OCI-LY1 (cell line): ENCODE measurements at regions not wholly inside any gene's neighbourhood (a gene's known extent, or its start where the extent isn't known, plus 50 kb on each side); places are given as distances from the start of the nearest gene placed in this dataset.

ENCODE experiments used
- H2AFZ ChIP-seq: fragments of 200-600 bp; sonication (generic), shearing (Covaris generic); 2 replicates; pipeline ENCODE4 v1.6.0; 2014; ENCODE audit warnings: antibody characterized with exemption, mild to moderate bottlenecking, low read length
- H3F3A ChIP-seq: fragments of 200-600 bp; sonication (generic), shearing (Covaris generic); 2 replicates; pipeline ENCODE4 v1.6.0; 2014; ENCODE audit warnings: mild to moderate bottlenecking, antibody characterized with exemption, low read length, moderate library complexity; ENCODE audit not compliant: insufficient read depth
- H3K27ac ChIP-seq: fragments of 200-600 bp; sonication (generic); 2 replicates; pipeline ENCODE4 v1.5.1; 2014; ENCODE audit warnings: low read length, mixed run types, mild to moderate bottlenecking, low read depth; ENCODE audit not compliant: poor library complexity, severe bottlenecking
- H3K27me3 ChIP-seq: fragments of 200-600 bp; sonication (generic); 2 replicates; pipeline ENCODE4 v1.6.0; 2014; ENCODE audit warnings: antibody characterized with exemption, mild to moderate bottlenecking, low read length, moderate library complexity; ENCODE audit not compliant: insufficient read depth
- H3K36me3 ChIP-seq: fragments of 200-600 bp; sonication (generic); 2 replicates; pipeline ENCODE4 v1.6.1; 2014; ENCODE audit warnings: mild to moderate bottlenecking, antibody characterized with exemption, low read length, moderate library complexity, mixed read lengths; ENCODE audit not compliant: insufficient read depth
- H3K4me1 ChIP-seq: fragments of 200-600 bp; sonication (generic); 2 replicates; pipeline ENCODE4 v1.5.1; 2014; ENCODE audit warnings: mild to moderate bottlenecking, low read length, moderate library complexity; ENCODE audit not compliant: insufficient read depth, severe bottlenecking
- H3K4me2 ChIP-seq: fragments of 200-600 bp; sonication (generic), shearing (Covaris generic); 2 replicates; pipeline ENCODE4 v1.6.1; 2014; ENCODE audit warnings: low read length
- H3K4me3 ChIP-seq: fragments of 200-600 bp; sonication (generic); 2 replicates; pipeline ENCODE4 v1.5.1; 2014; ENCODE audit warnings: low read length, low read depth, mild to moderate bottlenecking, mixed read lengths; ENCODE audit not compliant: poor library complexity, severe bottlenecking
- H3K79me2 ChIP-seq: fragments of 200-600 bp; shearing (Covaris generic); 2 replicates; pipeline ENCODE4 v1.6.1; 2016; ENCODE audit warnings: mixed run types, low read length, mixed read lengths; ENCODE audit not compliant: insufficient read depth
- H3K9ac ChIP-seq: fragments of 200-600 bp; sonication (generic), shearing (Covaris generic); 2 replicates; pipeline ENCODE4 v1.6.1; 2014; ENCODE audit warnings: mild to moderate bottlenecking, low read length, mixed read lengths
- H3K9me2 ChIP-seq: fragments of 200-600 bp; sonication (generic), shearing (Covaris generic); 2 replicates; pipeline ENCODE4 v1.6.1; 2014; ENCODE audit warnings: low read depth, mild to moderate bottlenecking, low read length, mixed read lengths
- H3K9me3 ChIP-seq: fragments of 200-600 bp; shearing (Covaris generic); 2 replicates; pipeline ENCODE4 v1.6.1; 2014; ENCODE audit warnings: low read length, mixed read lengths
- H4K20me1 ChIP-seq: fragments of 200-600 bp; sonication (generic), shearing (Covaris generic); 2 replicates; pipeline ENCODE4 v1.6.0; 2016; ENCODE audit warnings: mild to moderate bottlenecking, low read length; ENCODE audit not compliant: insufficient read depth
- EZH2 ChIP-seq: fragments of 200-600 bp; sonication (generic), shearing (Covaris generic); IDR thresholded peaks from 2 replicates; pipeline ENCODE4 v1.8.0; 2017; ENCODE audit warnings: borderline replicate concordance, mixed run types, mild to moderate bottlenecking, antibody characterized with exemption, low read length, moderate library complexity, mixed read lengths
- TF ChIP-seq, protein P1 (sequence below): fragments of 200-600 bp; sonication (generic), shearing (Covaris generic); IDR thresholded peaks from 2 replicates; pipeline ENCODE4 v1.5.1; 2017; ENCODE audit warnings: mild to moderate bottlenecking, antibody characterized with exemption, low read length, moderate library complexity, mixed read lengths

DNA sequence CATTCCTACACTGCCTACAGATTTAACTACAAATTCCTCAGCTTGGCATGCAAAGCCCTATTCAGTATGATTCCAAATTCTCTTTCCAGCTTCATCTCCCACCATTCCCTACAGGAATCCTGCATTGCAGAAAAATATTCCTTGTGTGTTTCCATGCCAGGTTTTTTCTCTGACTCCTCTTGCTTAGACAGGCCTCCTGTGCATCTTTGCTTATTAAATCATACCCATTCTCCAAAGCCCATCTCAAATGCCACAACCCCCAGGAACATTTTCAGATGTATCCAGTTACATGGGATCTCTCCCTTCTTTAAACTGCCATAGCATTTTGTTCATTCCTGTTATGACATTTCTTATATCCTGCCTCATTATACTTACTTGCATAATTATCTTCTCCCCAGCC, 106.4 kb upstream of the GRIA3 start:
- Histone ChIP-seq H3K9ac (no peak overlapping the region), H3K36me3 (no peaks in the 10 kb centered on the region), H3K79me2 (no peaks in the 10 kb centered on the region), H3K27ac (no peak overlapping the region), H3F3A (no peaks in the 10 kb centered on the region), H3K9me3 (no peaks in the 10 kb centered on the region), H2AFZ (no peak overlapping the region), H3K27me3 (no peaks in the 10 kb centered on the region), H3K4me1 (no peaks in the 10 kb centered on the region), H3K4me2 (no peak overlapping the region), H4K20me1 (no peaks in the 10 kb centered on the region), H3K4me3 (no peak overlapping the region), H3K9me2 (no peaks in the 10 kb centered on the region)
- TF ChIP-seq, protein P1, sequence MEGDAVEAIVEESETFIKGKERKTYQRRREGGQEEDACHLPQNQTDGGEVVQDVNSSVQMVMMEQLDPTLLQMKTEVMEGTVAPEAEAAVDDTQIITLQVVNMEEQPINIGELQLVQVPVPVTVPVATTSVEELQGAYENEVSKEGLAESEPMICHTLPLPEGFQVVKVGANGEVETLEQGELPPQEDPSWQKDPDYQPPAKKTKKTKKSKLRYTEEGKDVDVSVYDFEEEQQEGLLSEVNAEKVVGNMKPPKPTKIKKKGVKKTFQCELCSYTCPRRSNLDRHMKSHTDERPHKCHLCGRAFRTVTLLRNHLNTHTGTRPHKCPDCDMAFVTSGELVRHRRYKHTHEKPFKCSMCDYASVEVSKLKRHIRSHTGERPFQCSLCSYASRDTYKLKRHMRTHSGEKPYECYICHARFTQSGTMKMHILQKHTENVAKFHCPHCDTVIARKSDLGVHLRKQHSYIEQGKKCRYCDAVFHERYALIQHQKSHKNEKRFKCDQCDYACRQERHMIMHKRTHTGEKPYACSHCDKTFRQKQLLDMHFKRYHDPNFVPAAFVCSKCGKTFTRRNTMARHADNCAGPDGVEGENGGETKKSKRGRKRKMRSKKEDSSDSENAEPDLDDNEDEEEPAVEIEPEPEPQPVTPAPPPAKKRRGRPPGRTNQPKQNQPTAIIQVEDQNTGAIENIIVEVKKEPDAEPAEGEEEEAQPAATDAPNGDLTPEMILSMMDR: no peak

DNA sequence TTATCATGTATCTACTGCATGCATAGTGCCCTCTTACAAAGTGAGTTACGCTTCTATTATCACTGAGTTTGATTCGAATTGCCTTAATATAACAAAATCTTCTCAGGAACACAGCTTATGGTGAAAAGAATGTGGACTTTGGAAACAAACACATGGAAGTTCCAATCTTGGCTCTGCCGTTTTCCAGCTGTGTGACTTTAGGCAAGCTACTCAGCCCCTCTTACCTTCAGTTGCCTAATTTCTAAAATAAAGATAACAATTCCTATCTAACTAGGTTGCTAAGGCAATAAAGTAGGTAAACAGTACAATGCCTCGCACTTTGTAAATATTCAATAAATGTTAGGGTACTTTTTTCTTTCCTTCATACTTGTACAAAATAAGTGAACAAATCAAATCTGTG, 104.0 kb upstream of the GRIA3 start:
- TF ChIP-seq EZH2: no peak
- TF ChIP-seq, protein P1: no peak
- H3K27me3 ChIP-seq: no peaks in the 10 kb centered on the region
- no peak overlapping the region for H2AFZ ChIP-seq
- no peak overlapping the region for H3K9ac ChIP-seq
- no peak overlapping the region for H3K27ac ChIP-seq
- H3K36me3 ChIP-seq: no peaks in the 10 kb centered on the region
- H3K4me3 ChIP-seq: no peak overlapping the region
- H3K9me2 ChIP-seq: no peaks in the 10 kb centered on the region
- no peaks in the 10 kb centered on the region for H3K79me2 ChIP-seq
- no peak overlapping the region for H3K4me2 ChIP-seq
- no peaks in the 10 kb centered on the region for H3K4me1 ChIP-seq
- H4K20me1 ChIP-seq: no peaks in the 10 kb centered on the region
- H3K9me3 ChIP-seq: no peaks in the 10 kb centered on the region
- no peaks in the 10 kb centered on the region for H3F3A ChIP-seq

DNA sequence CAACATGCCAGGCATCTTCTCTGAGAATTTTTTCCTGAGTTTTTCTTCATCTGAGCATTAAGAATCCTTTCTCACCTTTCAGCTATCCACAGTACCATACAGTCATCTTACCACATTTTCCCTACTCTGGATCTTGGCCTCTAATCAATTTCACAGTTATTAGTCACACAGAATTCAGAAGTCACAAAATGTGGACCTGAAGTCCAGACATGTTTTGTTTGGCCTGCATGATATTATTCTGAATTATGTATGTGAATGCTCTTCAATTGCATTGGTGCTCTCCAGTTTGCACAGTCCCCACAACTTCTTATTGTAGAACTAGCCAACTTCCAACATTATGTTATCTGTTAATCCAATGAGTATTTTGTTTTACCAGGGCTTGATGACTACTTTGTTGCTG, 102.3 kb upstream of the GRIA3 start:
- Histone ChIP-seq H3K4me1 (no peaks in the 10 kb centered on the region), H3K9me3 (no peaks in the 10 kb centered on the region), H3K9ac (no peak overlapping the region), H3K36me3 (no peaks in the 10 kb centered on the region), H3K9me2 (no peaks in the 10 kb centered on the region), H3F3A (no peaks in the 10 kb centered on the region), H3K79me2 (no peaks in the 10 kb centered on the region), H2AFZ (no peak overlapping the region), H3K27me3 (no peaks in the 10 kb centered on the region), H3K4me3 (no peak overlapping the region), H3K4me2 (no peak overlapping the region), H3K27ac (no peak overlapping the region), H4K20me1 (no peaks in the 10 kb centered on the region)
- TF ChIP-seq, protein P1: no peak
- no peak for TF ChIP-seq EZH2
